Fibroblast of skin of right biceps (primary cell): ENCODE measurements at regions not wholly inside any gene's neighbourhood (a gene's known extent, or its start where the extent isn't known, plus 50 kb on each side); places are given as distances from the start of the nearest gene placed in this dataset.
"Not testable (repeated sequence)": the region's sequence is repeated elsewhere in the genome, so short reads cannot be mapped to it uniquely, and the experiment has no call there.

Experiments
- DNase-seq: peaks from one replicate; pipeline ENCODE4 v3.0.0-alpha.2; 2013

GRCh38 chr7:76971201-76971600 lies 61.0 kb downstream of the SPDYE17 start:
- DNase-seq = not testable (repeated sequence)

- not testable (repeated sequence) for DNase-seq
These were observed 62.3 kb downstream of the SPDYE17 start for GRCh38 chr7:76969892-76970291.

GRCh38 chr7:76965731-76966548 lies 66.2 kb downstream of the SPDYE17 start:
- DNase-seq = not testable (repeated sequence)

GRCh38 chr7:76964050-76964449 lies 68.1 kb downstream of the SPDYE17 start:
- DNase-seq = not testable (repeated sequence)

GRCh38 chr7:76963061-76963460 lies 69.1 kb downstream of the SPDYE17 start:
- DNase-seq = not testable (repeated sequence)

- DNase-seq = not testable (repeated sequence)
These were observed 71.7 kb downstream of the SPDYE17 start for GRCh38 chr7:76960400-76960986.

GRCh38 chr7:76959573-76960399 lies 72.4 kb downstream of the SPDYE17 start:
- DNase-seq = not testable (repeated sequence)

- not testable (repeated sequence) for DNase-seq
These were observed 75.6 kb downstream of the SPDYE17 start for GRCh38 chr7:76956531-76956930.

- DNase-seq = not testable (repeated sequence)
These were observed 77.0 kb downstream of the SPDYE17 start for GRCh38 chr7:76955124-76955523.

- not testable (repeated sequence) for DNase-seq
These were observed 87.6 kb downstream of the SPDYE17 start for GRCh38 chr7:76944603-76945002.

- DNase-seq = not testable (repeated sequence)
These were observed 90.1 kb downstream of the SPDYE17 start for GRCh38 chr7:76941809-76942765.

GRCh38 chr7:76937781-76938180 lies 94.4 kb downstream of the SPDYE17 start:
- not testable (repeated sequence) for DNase-seq

GRCh38 chr7:76937330-76937729 lies 94.8 kb downstream of the SPDYE17 start:
- not testable (repeated sequence) for DNase-seq

- not testable (repeated sequence) for DNase-seq
These were observed 95.8 kb downstream of the SPDYE17 start for GRCh38 chr7:76936346-76936745.

GRCh38 chr7:76934711-76935110 lies 97.5 kb downstream of the SPDYE17 start:
- DNase-seq = not testable (repeated sequence)

- not testable (repeated sequence) for DNase-seq
These were observed 99.2 kb downstream of the SPDYE17 start for GRCh38 chr7:76932957-76933356.

- not testable (repeated sequence) for DNase-seq
These were observed 100.7 kb downstream of the SPDYE17 start for GRCh38 chr7:76931441-76931840.

GRCh38 chr7:76930416-76930815 lies 101.7 kb downstream of the SPDYE17 start:
- DNase-seq = not testable (repeated sequence)

- not testable (repeated sequence) for DNase-seq
These were observed 103.4 kb downstream of the SPDYE17 start for GRCh38 chr7:76928751-76929150.

- not testable (repeated sequence) for DNase-seq
These were observed 104.3 kb downstream of the SPDYE17 start for GRCh38 chr7:76927741-76928393.

- not testable (repeated sequence) for DNase-seq
These were observed 105.7 kb downstream of the SPDYE17 start for GRCh38 chr7:76926416-76926815.
